CD8-positive, alpha-beta memory T cell (primary cell): ENCODE measurements at regions not wholly inside any gene's neighbourhood (a gene's known extent, or its start where the extent isn't known, plus 50 kb on each side); places are given as distances from the start of the nearest gene placed in this dataset.

Experiments used
- CTCF ChIA-PET: fragments of 350-600 bp; sonication (Branson Sonifier 250); formaldehyde crosslinking; loops from one replicate; lab custom pipeline; 2021; ENCODE audit warnings: antibody characterized with exemption; lab: Charles Lee
- POLR2A ChIA-PET: fragments of 350-600 bp; sonication (Branson Sonifier 250); formaldehyde crosslinking; loops from one replicate; lab custom pipeline; 2021; ENCODE audit warnings: antibody characterized with exemption; lab: Charles Lee
- DNase-seq, 5 donors: peaks; one replicate each; pipeline versions ENCODE4 v3.0.0 to v3.0.0-alpha.2; 2020 to 2022; ENCODE audit warnings: mixed read lengths in 1 of 5
- H3K27ac ChIP-seq: one replicate; pipeline ENCODE4 v1.7.0; 2013; ENCODE audit warnings: low read depth, mild to moderate bottlenecking, low read length, moderate library complexity
- H3K27me3 ChIP-seq: 2 replicates; pipeline ENCODE4 v1.7.0; 2013; ENCODE audit warnings: low read length, mild to moderate bottlenecking; ENCODE audit not compliant: insufficient read depth, poor library complexity, severe bottlenecking
- H3K36me3 ChIP-seq: 2 replicates; pipeline ENCODE4 v1.7.0; 2013; ENCODE audit warnings: mild to moderate bottlenecking, low read length, moderate library complexity; ENCODE audit not compliant: insufficient read depth
- H3K4me1 ChIP-seq: 2 replicates; pipeline ENCODE4 v1.7.0; 2013; ENCODE audit warnings: mild to moderate bottlenecking, low read length, moderate library complexity; ENCODE audit not compliant: insufficient read depth
- H3K4me3 ChIP-seq: 2 replicates; pipeline ENCODE4 v1.7.0; 2013; ENCODE audit warnings: mild to moderate bottlenecking, low read length
- H3K9me3 ChIP-seq: 2 replicates; pipeline ENCODE4 v1.7.0; 2013; ENCODE audit warnings: mild to moderate bottlenecking, low read length
- H3K27ac Mint-ChIP-seq, 8 donors: one replicate each; pipeline ENCODE4 v1.8.0; 2020 to 2021; ENCODE audit warnings: mixed read lengths in 8 of 8, mild to moderate bottlenecking in 6 of 8, inconsistent platforms in 3 of 8, moderate library complexity in 3 of 8
- H3K27me3 Mint-ChIP-seq, 2 donors: one replicate each; pipeline ENCODE4 v1.8.0; 2020 to 2021; ENCODE audit warnings: mixed read lengths in 2 of 2, mild to moderate bottlenecking in 1 of 2, moderate library complexity in 1 of 2
- H3K36me3 Mint-ChIP-seq, 3 donors: one replicate each; pipeline ENCODE4 v1.8.0; 2020 to 2021; ENCODE audit warnings: mixed read lengths in 3 of 3, inconsistent platforms in 1 of 3, mild to moderate bottlenecking in 1 of 3
- H3K4me1 Mint-ChIP-seq, 3 donors: one replicate each; pipeline ENCODE4 v1.8.0; 2020 to 2021; ENCODE audit warnings: mixed read lengths in 3 of 3, inconsistent platforms in 1 of 3, mild to moderate bottlenecking in 1 of 3
- H3K4me3 Mint-ChIP-seq, 7 donors: one replicate each; pipeline ENCODE4 v1.8.0; 2020 to 2021; ENCODE audit warnings: mixed read lengths in 7 of 7, mild to moderate bottlenecking in 6 of 7, moderate library complexity in 4 of 7, inconsistent platforms in 2 of 7
- H3K9me3 Mint-ChIP-seq, 5 donors: one replicate each; pipeline ENCODE4 v1.8.0; 2020 to 2022; ENCODE audit warnings: mixed read lengths in 5 of 5, mild to moderate bottlenecking in 3 of 5, moderate library complexity in 2 of 5, inconsistent platforms in 1 of 5

DNA sequence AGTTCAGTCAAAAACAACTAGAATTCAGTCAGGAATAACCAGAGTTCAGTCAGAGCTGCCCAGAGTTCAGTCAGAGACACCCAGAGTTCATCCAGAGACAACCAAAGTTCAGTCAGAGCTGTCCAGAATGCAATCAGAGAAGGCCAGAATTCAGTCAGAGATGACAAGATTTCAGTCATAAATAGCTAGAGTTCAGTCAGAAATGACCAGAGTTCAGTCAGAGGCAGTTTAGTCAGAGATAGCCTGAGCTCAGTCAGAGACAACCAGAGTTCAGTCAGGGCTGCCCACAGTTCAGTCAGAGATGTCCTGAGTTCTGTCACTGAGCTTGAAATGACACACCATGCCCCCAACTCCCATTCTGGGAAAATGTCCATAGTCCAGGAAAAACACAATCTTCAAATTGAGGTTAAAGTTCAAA is 1102.8 kb downstream of the BCL11B start:
- peaks cover 0 to 1% of the 10 kb centered on the region in 2 donors for H3K27me3 Mint-ChIP-seq
- POLR2A ChIA-PET = interaction anchor here (0.8 kb wide), 1 partner anchor 13 kb away, joined by 3 read pairs; no protein-coding TSS in a partner anchor
- H3K4me3 ChIP-seq = peak overlapping the region; percentile 9
- no peaks in the 10 kb centered on the region for H3K27me3 ChIP-seq
- no peak overlapping the region for H3K27ac ChIP-seq
- peak overlapping the region in 4 of 7 donors; percentile 13 to 65 (median 58) for H3K4me3 Mint-ChIP-seq
- peak overlapping the region; percentile 88 to 95 (median 93) for H3K27ac Mint-ChIP-seq
- CTCF ChIA-PET = interaction anchor here (1.0 to 6.0 kb wide), 4 partner anchors 16 to 58 kb away, joined by 3 to 41 read pairs (median 4); no protein-coding TSS in a partner anchor
- H3K9me3 Mint-ChIP-seq = peaks cover 0 to 3% (median 0%) of the 10 kb centered on the region in 5 donors
- H3K36me3 ChIP-seq = no peaks in the 10 kb centered on the region
- DNase-seq = no peak
- H3K4me1 Mint-ChIP-seq = peaks cover 85 to 95% (median 94%) of the 10 kb centered on the region in 3 donors
- no peaks in the 10 kb centered on the region for H3K9me3 ChIP-seq
- H3K36me3 Mint-ChIP-seq = peaks cover 0 to 7% (median 2%) of the 10 kb centered on the region in 3 donors
- H3K4me1 ChIP-seq = peaks cover 91% of the 10 kb centered on the region

DNA sequence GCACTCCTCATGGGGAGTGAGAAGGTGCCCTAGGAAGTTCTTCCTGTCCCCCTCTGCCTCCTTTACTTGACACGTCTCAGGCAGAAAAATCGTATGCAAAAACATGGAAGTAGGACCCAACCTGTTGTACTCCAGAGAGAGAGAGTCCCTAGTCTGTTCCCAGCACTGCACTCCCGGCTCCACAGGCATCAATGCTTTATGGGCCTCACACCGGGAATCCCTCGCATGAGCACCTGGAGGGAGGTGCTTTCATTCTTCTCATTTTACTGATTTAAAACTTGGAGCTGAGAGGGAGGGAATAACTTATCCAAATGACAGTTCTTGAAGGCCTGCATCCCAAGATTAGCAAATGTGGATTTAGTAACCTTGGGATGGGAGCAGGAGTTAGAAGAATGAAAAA is 1101.4 kb downstream of the BCL11B start:
- H3K36me3 ChIP-seq = no peaks in the 10 kb centered on the region
- H3K4me1 ChIP-seq = peaks cover 93% of the 10 kb centered on the region
- Mint-ChIP-seq H3K36me3 (peaks cover 0 to 7% (median 0%) of the 10 kb centered on the region in 3 donors), H3K4me1 (peaks cover 93 to 97% (median 95%) of the 10 kb centered on the region in 3 donors), H3K27ac (peak overlapping the region; percentile 87 to 99 (median 94)), H3K27me3 (peaks cover 0 to 1% of the 10 kb centered on the region in 2 donors), H3K9me3 (peaks cover 0 to 3% (median 0%) of the 10 kb centered on the region in 5 donors), H3K4me3 (peak overlapping the region in 2 of 7 donors; percentile 53 to 58)
- CTCF ChIA-PET = interaction anchor here (1.8 kb wide), 1 partner anchor 57 kb away, joined by 4 read pairs; no protein-coding TSS in a partner anchor
- H3K27me3 ChIP-seq = no peaks in the 10 kb centered on the region
- POLR2A ChIA-PET = no interaction called here
- H3K9me3 ChIP-seq = no peaks in the 10 kb centered on the region
- no peak overlapping the region for H3K4me3 ChIP-seq
- no peak overlapping the region for H3K27ac ChIP-seq
- no peak for DNase-seq

DNA sequence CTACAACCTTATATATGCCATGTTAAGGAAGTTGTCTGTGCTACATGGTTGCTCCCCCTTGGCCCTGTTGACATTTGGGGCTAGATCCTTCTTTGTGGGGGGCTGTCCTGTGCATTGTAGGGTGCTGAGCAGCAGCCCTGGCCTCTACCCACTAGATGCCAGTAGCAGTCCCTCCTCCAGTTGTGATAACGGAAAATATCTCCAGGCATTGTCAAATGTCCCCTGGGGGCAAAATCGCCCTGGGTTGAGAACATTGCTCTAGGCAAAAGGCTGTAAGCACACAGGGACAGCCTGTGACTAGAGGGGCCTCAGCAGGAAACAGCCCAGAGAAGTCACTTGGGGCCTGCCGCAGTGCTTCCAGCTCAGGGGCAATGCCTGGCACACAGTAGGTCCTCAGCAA is 1100.3 kb downstream of the BCL11B start:
- Mint-ChIP-seq H3K4me1 (peaks cover 95 to 97% (median 97%) of the 10 kb centered on the region in 3 donors), H3K4me3 (peak overlapping the region in 6 of 7 donors; percentile 30 to 82 (median 46)), H3K27me3 (no peaks in the 10 kb centered on the region), H3K36me3 (peaks cover 0 to 7% (median 0%) of the 10 kb centered on the region in 3 donors), H3K9me3 (peaks cover 0 to 3% (median 0%) of the 10 kb centered on the region in 5 donors), H3K27ac (peak overlapping the region; percentile 87 to 99 (median 94))
- no peaks in the 10 kb centered on the region for H3K27me3 ChIP-seq
- H3K36me3 ChIP-seq = no peaks in the 10 kb centered on the region
- DNase-seq = peak in 1 of 5 donors; percentile 46
- no peak overlapping the region for H3K4me3 ChIP-seq
- ChIA-PET CTCF (no interaction called here), POLR2A (no interaction called here)
- H3K9me3 ChIP-seq = no peaks in the 10 kb centered on the region
- peaks cover 100% of the 10 kb centered on the region for H3K4me1 ChIP-seq
- H3K27ac ChIP-seq = no peak overlapping the region

DNA sequence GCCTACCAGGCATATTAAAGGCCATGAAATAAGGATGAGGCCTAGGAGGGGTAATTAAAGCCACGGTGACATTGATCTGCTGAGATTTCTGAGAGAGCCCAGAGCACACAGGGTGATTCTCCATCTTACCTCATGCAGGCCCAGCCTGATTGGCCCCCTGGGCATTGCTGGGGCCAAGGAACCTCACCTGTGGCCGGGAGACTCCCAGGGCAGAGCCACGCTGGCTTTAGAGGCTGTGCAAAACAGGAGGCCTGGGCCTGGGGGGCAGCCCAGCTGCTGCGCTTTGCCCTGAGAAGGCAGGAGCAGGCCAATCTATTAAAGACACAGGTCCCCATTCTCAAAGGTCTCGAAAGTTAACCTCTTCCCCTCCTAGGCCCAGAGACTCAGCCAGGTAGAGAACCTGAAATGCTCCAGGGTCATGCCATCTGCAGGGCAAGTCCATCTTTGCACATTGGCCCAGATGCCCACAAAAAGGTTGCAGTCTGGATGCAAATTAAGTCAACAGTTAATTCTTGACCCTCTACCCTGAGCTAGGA is 1099.7 kb downstream of the BCL11B start:
- Mint-ChIP-seq H3K36me3 (peaks cover 0 to 7% (median 0%) of the 10 kb centered on the region in 3 donors), H3K27ac (peak overlapping the region; percentile 85 to 99 (median 93)), H3K4me3 (peak overlapping the region in 5 of 7 donors; percentile 15 to 86 (median 74)), H3K4me1 (peaks cover 98 to 100% (median 100%) of the 10 kb centered on the region in 3 donors), H3K27me3 (no peaks in the 10 kb centered on the region), H3K9me3 (peaks cover 0 to 3% (median 0%) of the 10 kb centered on the region in 5 donors)
- no peak overlapping the region for H3K27ac ChIP-seq
- H3K27me3 ChIP-seq = no peaks in the 10 kb centered on the region
- peak overlapping the region; percentile 38 for H3K4me3 ChIP-seq
- POLR2A ChIA-PET = interaction anchor here (0.9 to 2.1 kb wide), 4 partner anchors 14 to 1063 kb away, joined by 3 to 8 read pairs (median 5); no protein-coding TSS in a partner anchor
- DNase-seq = no peak
- H3K36me3 ChIP-seq = no peaks in the 10 kb centered on the region
- CTCF ChIA-PET = interaction anchor here (1.0 to 1.9 kb wide), 7 partner anchors 12 to 1102 kb away, joined by 3 to 7 read pairs (median 4); no protein-coding TSS in a partner anchor
- peaks cover 100% of the 10 kb centered on the region for H3K4me1 ChIP-seq
- H3K9me3 ChIP-seq = no peaks in the 10 kb centered on the region

DNA sequence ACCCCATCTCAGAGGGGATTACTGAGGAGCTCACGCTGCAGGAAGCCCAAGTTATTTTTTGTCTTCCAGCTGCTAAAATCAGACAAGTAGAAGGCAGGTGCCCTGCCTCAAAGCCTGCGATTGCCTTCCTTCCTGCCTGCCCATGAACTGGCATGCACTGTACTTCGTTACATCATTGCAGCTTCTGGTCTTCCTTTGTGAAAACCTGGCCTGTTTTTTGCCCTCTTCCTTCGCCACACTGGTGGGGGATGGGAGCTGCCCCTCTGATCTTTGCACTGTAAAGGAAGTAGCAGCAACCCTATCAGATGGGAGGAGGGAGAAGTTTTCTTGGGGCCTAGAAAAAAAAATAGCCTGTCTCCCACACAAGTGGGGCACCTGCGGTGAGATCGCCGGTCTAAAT is 1098.7 kb downstream of the BCL11B start:
- DNase-seq = peak; percentile 33 to 85 (median 75)
- Mint-ChIP-seq H3K27me3 (no peaks in the 10 kb centered on the region), H3K27ac (peak overlapping the region; percentile 85 to 99 (median 93)), H3K4me1 (peaks cover 97 to 100% (median 100%) of the 10 kb centered on the region in 3 donors), H3K36me3 (peaks cover 0 to 5% (median 0%) of the 10 kb centered on the region in 3 donors), H3K4me3 (peak overlapping the region; percentile 32 to 86 (median 81)), H3K9me3 (peaks cover 0 to 3% (median 0%) of the 10 kb centered on the region in 5 donors)
- ChIA-PET CTCF (interaction anchor here (0.7 to 1.9 kb wide), 13 partner anchors 9 to 1101 kb away, joined by 3 to 8 read pairs (median 4); partner anchors contain the start of gene BCL11B), POLR2A (interaction anchor here (0.5 to 2.1 kb wide), 11 partner anchors 9 to 1097 kb away, joined by 3 to 8 read pairs (median 3); no protein-coding TSS in a partner anchor)
- Histone ChIP-seq H3K4me1 (peaks cover 100% of the 10 kb centered on the region), H3K27me3 (no peaks in the 10 kb centered on the region), H3K36me3 (no peaks in the 10 kb centered on the region), H3K4me3 (peak overlapping the region; percentile 38), H3K27ac (peak overlapping the region; percentile 28), H3K9me3 (no peaks in the 10 kb centered on the region)

DNA sequence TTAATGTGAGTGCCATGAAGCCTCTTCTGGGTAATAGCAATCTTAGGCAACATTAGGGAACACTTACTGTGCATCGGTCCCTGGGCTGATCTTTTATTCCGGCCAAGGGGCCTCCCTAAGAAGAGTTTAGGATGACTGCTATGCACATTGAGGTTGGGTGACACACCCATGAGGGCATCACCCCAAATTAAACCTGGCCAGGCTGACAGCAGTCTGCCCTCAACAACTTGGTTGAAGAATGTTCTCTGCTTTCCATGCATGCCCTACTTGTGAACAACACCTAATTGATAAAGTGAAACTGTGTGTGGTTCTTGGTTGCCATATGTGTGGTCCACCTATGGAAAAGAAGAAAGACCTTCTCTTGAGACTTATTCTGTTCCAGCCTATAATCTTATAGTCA is 1098.0 kb downstream of the BCL11B start:
- Histone ChIP-seq H3K27ac (peak overlapping the region; percentile 28), H3K9me3 (no peaks in the 10 kb centered on the region), H3K27me3 (no peaks in the 10 kb centered on the region), H3K4me3 (peak overlapping the region; percentile 38), H3K4me1 (peaks cover 98% of the 10 kb centered on the region), H3K36me3 (no peaks in the 10 kb centered on the region)
- Mint-ChIP-seq H3K9me3 (no peaks in the 10 kb centered on the region), H3K4me3 (peak overlapping the region; percentile 32 to 82 (median 74)), H3K27me3 (no peaks in the 10 kb centered on the region), H3K36me3 (no peaks in the 10 kb centered on the region), H3K4me1 (peaks cover 93 to 100% (median 98%) of the 10 kb centered on the region in 3 donors), H3K27ac (peak overlapping the region; percentile 87 to 99 (median 93))
- ChIA-PET POLR2A (interaction anchor here (0.6 to 2.1 kb wide), 8 partner anchors 10 to 1015 kb away, joined by 3 to 8 read pairs (median 4); no protein-coding TSS in a partner anchor), CTCF (interaction anchor here (1.1 to 1.9 kb wide), 5 partner anchors 14 to 196 kb away, joined by 4 to 8 read pairs (median 6); no protein-coding TSS in a partner anchor)
- DNase-seq = peak in 1 of 5 donors; percentile 56

DNA sequence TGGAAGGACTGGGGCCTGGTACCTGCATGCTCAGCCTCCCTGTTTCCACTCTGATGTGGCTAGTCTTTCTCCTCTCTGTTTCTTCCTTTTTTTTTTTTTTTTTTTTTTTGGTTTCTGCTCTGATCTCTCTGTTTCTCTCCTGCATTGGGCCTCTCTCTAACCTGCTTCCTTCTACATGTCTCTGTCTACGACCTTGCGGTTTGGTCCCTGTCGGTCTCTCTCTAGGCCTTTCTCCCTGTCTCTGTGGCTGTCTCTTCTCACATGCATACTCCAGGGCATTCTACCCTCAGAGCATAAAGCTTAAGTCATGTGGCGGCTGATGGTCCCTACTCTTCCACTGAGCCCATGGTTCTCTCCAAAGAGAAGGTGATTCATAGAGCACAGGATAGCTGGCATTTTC is 1096.6 kb downstream of the BCL11B start:
- Mint-ChIP-seq H3K27ac (peak overlapping the region; percentile 88 to 99 (median 93)), H3K36me3 (no peaks in the 10 kb centered on the region), H3K9me3 (no peaks in the 10 kb centered on the region), H3K4me3 (peak overlapping the region; percentile 19 to 82 (median 54)), H3K4me1 (peaks cover 86 to 99% (median 95%) of the 10 kb centered on the region in 3 donors), H3K27me3 (no peaks in the 10 kb centered on the region)
- Histone ChIP-seq H3K9me3 (no peaks in the 10 kb centered on the region), H3K4me3 (peak overlapping the region; percentile 20), H3K4me1 (peaks cover 95% of the 10 kb centered on the region), H3K27ac (no peak overlapping the region), H3K36me3 (no peaks in the 10 kb centered on the region), H3K27me3 (no peaks in the 10 kb centered on the region)
- DNase-seq = peak in 1 of 5 donors; percentile 53
- CTCF ChIA-PET = interaction anchor here (1.2 to 1.6 kb wide), 3 partner anchors 10 to 35 kb away, joined by 3 to 5 read pairs (median 4); no protein-coding TSS in a partner anchor
- POLR2A ChIA-PET = interaction anchor here (0.5 to 2.1 kb wide), 4 partner anchors 12 to 1671 kb away, joined by 3 to 10 read pairs (median 6); partner anchors contain the start of gene BCL11B
